ENCODE measurements at regions not wholly inside any gene's neighbourhood (a gene's known extent, or its start where the extent isn't known, plus 50 kb on each side); places are given as distances from the start of the nearest gene placed in this dataset.

GRCh38 chr1:72938408-72938807, 656.1 kb upstream of the NEGR1 start:
- no peak for DNase-seq (ENCODE audit: low spot score)

- no peak for DNase-seq (ENCODE audit: low spot score)
Measured at GRCh38 chr1:72937905-72938304, 655.6 kb upstream of the NEGR1 start.

- no peak for DNase-seq (ENCODE audit: low spot score)
Measured at GRCh38 chr1:72936942-72937341, 654.6 kb upstream of the NEGR1 start.

GRCh38 chr1:72936151-72936740, 653.9 kb upstream of the NEGR1 start:
- DNase-seq (ENCODE audit: low spot score), result no peak

- no peak for DNase-seq (ENCODE audit: low spot score)
Measured at GRCh38 chr1:72932025-72932424, 649.7 kb upstream of the NEGR1 start.

- DNase-seq (ENCODE audit: low spot score), result no peak
Measured at GRCh38 chr1:72930528-72930927, 648.2 kb upstream of the NEGR1 start.

GRCh38 chr1:72918940-72919339, 636.6 kb upstream of the NEGR1 start:
- no peak for DNase-seq (ENCODE audit: low spot score)

- no peak for DNase-seq (ENCODE audit: low spot score)
Measured at GRCh38 chr1:72917920-72918319, 635.6 kb upstream of the NEGR1 start.

- DNase-seq (ENCODE audit: low spot score), result no peak
Measured at GRCh38 chr1:72915581-72915980, 633.2 kb upstream of the NEGR1 start.

GRCh38 chr1:72911656-72912055, 629.3 kb upstream of the NEGR1 start:
- no peak for DNase-seq (ENCODE audit: low spot score)

- DNase-seq (ENCODE audit: low spot score), result no peak
Measured at GRCh38 chr1:72896256-72896655, 613.9 kb upstream of the NEGR1 start.

GRCh38 chr1:72892461-72892860, 610.1 kb upstream of the NEGR1 start:
- DNase-seq (ENCODE audit: low spot score), result no peak

GRCh38 chr1:72891976-72892375, 609.6 kb upstream of the NEGR1 start:
- DNase-seq (ENCODE audit: low spot score), result no peak

GRCh38 chr1:72885841-72886240, 603.5 kb upstream of the NEGR1 start:
- DNase-seq (ENCODE audit: low spot score), result no peak

- DNase-seq (ENCODE audit: low spot score), result no peak
Measured at GRCh38 chr1:72885017-72885416, 602.7 kb upstream of the NEGR1 start.

- DNase-seq (ENCODE audit: low spot score), result no peak
Measured at GRCh38 chr1:72869873-72870272, 587.5 kb upstream of the NEGR1 start.

- DNase-seq (ENCODE audit: low spot score), result no peak
Measured at GRCh38 chr1:72869441-72869840, 587.1 kb upstream of the NEGR1 start.

GRCh38 chr1:72851597-72851996, 569.3 kb upstream of the NEGR1 start:
- DNase-seq (ENCODE audit: low spot score), result peak; percentile 75

GRCh38 chr1:72848997-72849396, 566.7 kb upstream of the NEGR1 start:
- DNase-seq (ENCODE audit: low spot score), result no peak

GRCh38 chr1:72847651-72848050, 565.3 kb upstream of the NEGR1 start:
- no peak for DNase-seq (ENCODE audit: low spot score)

GRCh38 chr1:72846476-72847278, 564.3 kb upstream of the NEGR1 start:
- DNase-seq (ENCODE audit: low spot score), result no peak

GRCh38 chr1:72845981-72846380, 563.6 kb upstream of the NEGR1 start:
- DNase-seq (ENCODE audit: low spot score), result no peak

- DNase-seq (ENCODE audit: low spot score), result peak; percentile 22
Measured at GRCh38 chr1:72845381-72845780, 563.0 kb upstream of the NEGR1 start.

Data from SK-N-DZ (cell line).